GM12872 (cell line): ENCODE measurements at regions not wholly inside any gene's neighbourhood (a gene's known extent, or its start where the extent isn't known, plus 50 kb on each side); places are given as distances from the start of the nearest gene placed in this dataset.

Source experiments
- CTCF ChIP-seq: IDR thresholded peaks from 3 replicates; pipeline ENCODE4 v1.5.1; 2011; ENCODE audit warnings: low read depth, mild to moderate bottlenecking, low read length, moderate library complexity; ENCODE audit not compliant: insufficient read depth

GRCh38 chr1:95716550-95716949, 482.5 kb downstream of the RWDD3 start:
- TF ChIP-seq CTCF: no peak

GRCh38 chr1:95723346-95723745, 489.3 kb downstream of the RWDD3 start:
- no peak for TF ChIP-seq CTCF

- no peak for TF ChIP-seq CTCF
Measured at GRCh38 chr1:95728841-95729240, 494.8 kb downstream of the RWDD3 start.

GRCh38 chr1:95730986-95731385, 497.0 kb downstream of the RWDD3 start:
- no peak for TF ChIP-seq CTCF

- no peak for TF ChIP-seq CTCF
Measured at GRCh38 chr1:95731466-95731865, 497.5 kb downstream of the RWDD3 start.

GRCh38 chr1:95733031-95733430, 499.0 kb downstream of the RWDD3 start:
- TF ChIP-seq CTCF: no peak

- no peak for TF ChIP-seq CTCF
Measured at GRCh38 chr1:95733671-95734070, 499.7 kb downstream of the RWDD3 start.

GRCh38 chr1:95734560-95734959, 500.6 kb downstream of the RWDD3 start:
- TF ChIP-seq CTCF: no peak
